H1 (cell line): ENCODE measurements at regions not wholly inside any gene's neighbourhood (a gene's known extent, or its start where the extent isn't known, plus 50 kb on each side); places are given as distances from the start of the nearest gene placed in this dataset.

ENCODE experiments used
- CTCF ChIA-PET: fragments of 300-600 bp; sonication (Branson Sonifier 250); formaldehyde crosslinking; loops from one replicate; lab custom pipeline; 2021; ENCODE audit not compliant: partially characterized antibody; lab: Charles Lee
- POLR2A ChIA-PET: fragments of 300-600 bp; sonication (Branson Sonifier 250); formaldehyde crosslinking; loops from one replicate; lab custom pipeline; 2021; ENCODE audit warnings: inconsistent platforms; ENCODE audit not compliant: partially characterized antibody; lab: Charles Lee
- DNase-seq, 2 experiments: peaks; one replicate each; pipeline versions ENCODE4 v3.0.0 to v3.0.0-alpha.2; 2010 to 2022; ENCODE audit warnings: low spot score in 2 of 2, low read depth in 1 of 2, mixed read lengths in 1 of 2
- FAIRE-seq: peaks from 2 replicates; lab custom pipeline; 2011; peaks lifted over from hg19 to GRCh38; lab: Jason Lieb, UNC
- H2AFZ ChIP-seq: 2 replicates; pipeline ENCODE4 v1.8.1; 2012; ENCODE audit warnings: low read length, inconsistent platforms
- H2AK5ac ChIP-seq: 2 replicates; pipeline ENCODE4 v1.6.1; 2013; ENCODE audit warnings: low read depth, low read length
- H2BK120ac ChIP-seq: replicated peaks from 2 replicates; pipeline ENCODE3; 2013; ENCODE audit warnings: low read depth, low read length, inconsistent platforms
- H2BK12ac ChIP-seq: 2 replicates; pipeline ENCODE4 v1.6.1; 2013; ENCODE audit warnings: low read depth, low read length
- H2BK15ac ChIP-seq: 2 replicates; pipeline ENCODE4 v1.6.1; 2013; ENCODE audit warnings: low read length
- H2BK20ac ChIP-seq: 2 replicates; pipeline ENCODE4 v1.6.1; 2013; ENCODE audit warnings: low read length
- H2BK5ac ChIP-seq: 2 replicates; pipeline ENCODE4 v1.6.1; 2013; ENCODE audit warnings: low read depth, low read length
- H3K14ac ChIP-seq: 2 replicates; pipeline ENCODE4 v1.6.1; 2013; ENCODE audit warnings: inconsistent platforms; ENCODE audit not compliant: insufficient read length
- H3K18ac ChIP-seq: 2 replicates; pipeline ENCODE4 v1.6.1; 2013; ENCODE audit warnings: low read length; ENCODE audit errors: extremely low read depth
- H3K23ac ChIP-seq: 2 replicates; pipeline ENCODE4 v1.6.1; 2013; ENCODE audit warnings: inconsistent platforms; ENCODE audit not compliant: insufficient read length
- H3K23me2 ChIP-seq: 2 replicates; pipeline ENCODE4 v1.6.1; 2013; ENCODE audit warnings: low read depth, low read length
- H3K27ac ChIP-seq: 2 replicates; pipeline ENCODE4 v1.6.1; 2011; ENCODE audit warnings: low read depth, low read length, inconsistent platforms
- H3K27me3 ChIP-seq, 4 experiments: replicated peaks in 1 of 4; 1 replicate in 1 of 4; 2 replicates in 3 of 4; pipeline versions ENCODE4 v1.6.1 to v1.8.1; 2011 to 2013; ENCODE audit warnings: low read length in 3 of 4, mild to moderate bottlenecking in 3 of 4, inconsistent platforms in 2 of 4, mixed read lengths in 2 of 4, moderate library complexity in 1 of 4; ENCODE audit not compliant: control insufficient read depth in 3 of 4, insufficient read depth in 3 of 4; ENCODE audit errors: extremely low read depth in 1 of 4
- H3K36me3 ChIP-seq, 4 experiments: 2 replicates each; pipeline versions ENCODE4 v1.6.1 to v1.8.1; 2011 to 2013; ENCODE audit warnings: mild to moderate bottlenecking in 4 of 4, low read length in 3 of 4, moderate library complexity in 2 of 4, control low read depth in 1 of 4, inconsistent platforms in 1 of 4; ENCODE audit not compliant: insufficient read depth in 4 of 4, control insufficient read depth in 2 of 4
- H3K4ac ChIP-seq: replicated peaks from 2 replicates; pipeline ENCODE3; 2013; ENCODE audit warnings: low read length, low read depth, mixed read lengths, inconsistent platforms; ENCODE audit not compliant: insufficient read length
- H3K4me1 ChIP-seq, 4 experiments: replicated peaks in 1 of 4; 1 replicate in 1 of 4; 2 replicates in 3 of 4; pipeline versions ENCODE4 v1.6.1 to v1.8.1; 2011 to 2013; ENCODE audit warnings: low read length in 3 of 4, inconsistent platforms in 2 of 4, mixed read lengths in 1 of 4; ENCODE audit not compliant: insufficient read depth in 4 of 4, control insufficient read depth in 3 of 4
- H3K4me2 ChIP-seq, 2 experiments: 2 replicates each; pipeline versions ENCODE4 v1.6.1 to v1.8.1; 2011 to 2013; ENCODE audit warnings: low read depth in 2 of 2, low read length in 2 of 2, control low read depth in 1 of 2, inconsistent platforms in 1 of 2, mild to moderate bottlenecking in 1 of 2; ENCODE audit not compliant: insufficient read depth in 1 of 2
- H3K4me3 ChIP-seq, 4 experiments: fragments of 200-600, 300-600 bp in 1 of 4; sonication (generic), shearing (Covaris generic), sonication (Bioruptor Twin) in 1 of 4; 2 replicates each; pipeline versions ENCODE4 v1.5.1 to v1.8.1; 2011 to 2016; ENCODE audit warnings: low read length in 4 of 4, low read depth in 3 of 4, control low read depth in 2 of 4, inconsistent platforms in 2 of 4, mild to moderate bottlenecking in 2 of 4, mixed read lengths in 1 of 4, moderate library complexity in 1 of 4; ENCODE audit not compliant: insufficient read depth in 2 of 4; ENCODE audit errors: extremely low read depth in 1 of 4
- H3K56ac ChIP-seq: replicated peaks from 2 replicates; pipeline ENCODE3; 2013; ENCODE audit warnings: low read depth, mild to moderate bottlenecking, mixed read lengths, low read length, inconsistent platforms; ENCODE audit not compliant: insufficient read length
- H3K79me1 ChIP-seq: 2 replicates; pipeline ENCODE4 v1.6.1; 2013; ENCODE audit warnings: low read depth, low read length, control low read depth
- H3K79me2 ChIP-seq, 2 experiments: 2 replicates each; pipeline versions ENCODE4 v1.6.1 to v1.8.1; 2012 to 2013; ENCODE audit warnings: low read length in 2 of 2, mild to moderate bottlenecking in 2 of 2, inconsistent platforms in 1 of 2; ENCODE audit not compliant: insufficient read depth in 2 of 2, control insufficient read depth in 1 of 2
- H3K9ac ChIP-seq, 4 experiments: replicated peaks in 1 of 4; 1 replicate in 1 of 4; 2 replicates in 3 of 4; pipeline versions ENCODE4 v1.6.1 to v1.8.1; 2011 to 2013; ENCODE audit warnings: low read depth in 3 of 4, low read length in 3 of 4, control low read depth in 2 of 4, mild to moderate bottlenecking in 2 of 4, moderate library complexity in 2 of 4, inconsistent platforms in 1 of 4; ENCODE audit errors: extremely low read depth in 1 of 4
- H3K9me3 ChIP-seq, 2 experiments: 2 replicates each; pipeline versions ENCODE4 v1.6.1 to v1.8.1; 2012 to 2013; ENCODE audit warnings: mild to moderate bottlenecking in 2 of 2, moderate library complexity in 2 of 2, control low read depth in 1 of 2, inconsistent platforms in 1 of 2, low read depth in 1 of 2, low read length in 1 of 2, mixed read lengths in 1 of 2; ENCODE audit not compliant: insufficient read depth in 2 of 2
- H4K20me1 ChIP-seq, 2 experiments: replicated peaks in 1 of 2; 2 replicates each; pipeline versions ENCODE3 to v1.8.1; 2011 to 2013; ENCODE audit warnings: inconsistent platforms in 2 of 2, low read length in 2 of 2, mild to moderate bottlenecking in 1 of 2; ENCODE audit not compliant: insufficient read depth in 2 of 2, control insufficient read depth in 1 of 2
- H4K5ac ChIP-seq: 2 replicates; pipeline ENCODE4 v1.6.1; 2013; ENCODE audit warnings: low read length, low read depth, mixed read lengths, inconsistent platforms; ENCODE audit not compliant: insufficient read length
- H4K8ac ChIP-seq: 2 replicates; pipeline ENCODE4 v1.8.0; 2013; ENCODE audit warnings: mild to moderate bottlenecking, moderate library complexity, low read length, inconsistent platforms; ENCODE audit not compliant: insufficient read depth; ENCODE audit errors: extremely low read depth
- H4K91ac ChIP-seq: replicated peaks from 2 replicates; pipeline ENCODE3; 2013; ENCODE audit warnings: low read length, mixed read lengths, inconsistent platforms; ENCODE audit not compliant: insufficient read length
- ASH2L ChIP-seq: fragments of 200-600, 300-600 bp; sonication (generic); IDR thresholded peaks from one replicate; pipeline ENCODE4 v1.7.1; 2017; ENCODE audit warnings: low read length
- CHD2 ChIP-seq: IDR thresholded peaks from 2 replicates; pipeline ENCODE4 v1.6.1; 2012; ENCODE audit warnings: low read length, improper control_type of control experiment
- GTF2F1 ChIP-seq: IDR thresholded peaks from 2 replicates; pipeline ENCODE4 v1.6.1; 2012; ENCODE audit warnings: low read depth, low read length, improper control_type of control experiment, borderline replicate concordance
- POLR2A ChIP-seq, 2 experiments: IDR thresholded peaks; 1 replicate in 1 of 2; 2 replicates in 1 of 2; pipeline ENCODE4 v1.6.1; 2011; ENCODE audit warnings: low read depth in 2 of 2, low read length in 2 of 2, mild to moderate bottlenecking in 2 of 2; ENCODE audit errors: control extremely low read depth in 1 of 2
- TBP ChIP-seq: IDR thresholded peaks from 2 replicates; pipeline ENCODE4 v1.6.1; 2011; ENCODE audit warnings: low read depth, low read length, improper control_type of control experiment
- ZNF274 ChIP-seq: IDR thresholded peaks from 2 replicates; pipeline ENCODE4 v1.7.0; 2012; ENCODE audit warnings: low read length, borderline replicate concordance; ENCODE audit errors: extremely low read depth
- WGBS, 2 experiments: shearing (Covaris generic) in 1 of 2; methylation state at CpG; one replicate each; pipeline versions ENCODE4 v1.1.6 to v1.1.7; 2013 to 2015; ENCODE audit warnings: low lambda C conversion rate in 2 of 2, mixed read lengths in 2 of 2, inconsistent platforms in 1 of 2, low coverage in 1 of 2, missing lambda C conversion rate in 1 of 2; ENCODE audit not compliant: insufficient replicate concordance in 2 of 2, insufficient coverage in 1 of 2, insufficient read length in 1 of 2; ENCODE audit errors: extremely low coverage in 1 of 2, missing lambda C conversion rate in 1 of 2; 5-methylcytosine and 5-hydroxymethylcytosine counted together

GRCh38 chr18:33803636-33804035, 225.6 kb downstream of the ASXL3 start:
- Histone ChIP-seq H3K36me3 (no peaks in the 10 kb centered on the region), H3K9me3 (no peaks in the 10 kb centered on the region), H2BK12ac (no peak overlapping the region), H3K4me1 (no peaks in the 10 kb centered on the region), H3K79me1 (no peaks in the 10 kb centered on the region), H3K4me3 (no peak overlapping the region), H3K4me2 (no peak overlapping the region), H2BK120ac (no peak overlapping the region), H2AFZ (no peak overlapping the region), H4K20me1 (no peaks in the 10 kb centered on the region), H3K27ac (no peak overlapping the region), H2BK20ac (no peak overlapping the region), H4K5ac (no peak overlapping the region), H3K23me2 (no peaks in the 10 kb centered on the region), H3K23ac (no peak overlapping the region), H4K8ac (no peak overlapping the region), H2BK15ac (no peak overlapping the region), H3K14ac (no peak overlapping the region), H3K56ac (no peak overlapping the region), H3K4ac (no peak overlapping the region), H3K9ac (no peak overlapping the region), H3K79me2 (no peaks in the 10 kb centered on the region), H4K91ac (no peak overlapping the region), H3K27me3 (no peaks in the 10 kb centered on the region)
- FAIRE-seq (no peak), DNase-seq (no peak)
- CTCF ChIA-PET = interaction anchor here (1.4 kb wide), 1 partner anchor 35 kb away, joined by 6 read pairs; no protein-coding TSS in a partner anchor
- 65% methylated on average over 3 of the region's 3 CpGs; no CpG with 5 or more reads in 1 of the 2 experiments for WGBS, 2 experiments
- TF ChIP-seq GTF2F1 (no peak), ZNF274 (no peak), ASH2L (no peak), POLR2A (IDR thresholded peaks at IDR 0.05; ENCODE audit: control extremely low read depth in 1 of 2, low read depth in 2 of 2, low read length in 2 of 2) (no peak), TBP (no peak), CHD2 (no peak)
- TF ChIP-seq, all 59 proteins: peak for 0
- POLR2A ChIA-PET = no interaction called here
- Histone ChIP-seq H2AK5ac (no peak overlapping the region), H3K18ac (no peak overlapping the region), H2BK5ac (no peak overlapping the region)
